Right lung (tissue), 2 donors: ENCODE measurements at regions not wholly inside any gene's neighbourhood (a gene's known extent, or its start where the extent isn't known, plus 50 kb on each side); places are given as distances from the start of the nearest gene placed in this dataset.

Experiments
- DNase-seq, 2 donors: peaks; one replicate each; pipeline ENCODE4 v3.0.0-alpha.2; 2013

DNA sequence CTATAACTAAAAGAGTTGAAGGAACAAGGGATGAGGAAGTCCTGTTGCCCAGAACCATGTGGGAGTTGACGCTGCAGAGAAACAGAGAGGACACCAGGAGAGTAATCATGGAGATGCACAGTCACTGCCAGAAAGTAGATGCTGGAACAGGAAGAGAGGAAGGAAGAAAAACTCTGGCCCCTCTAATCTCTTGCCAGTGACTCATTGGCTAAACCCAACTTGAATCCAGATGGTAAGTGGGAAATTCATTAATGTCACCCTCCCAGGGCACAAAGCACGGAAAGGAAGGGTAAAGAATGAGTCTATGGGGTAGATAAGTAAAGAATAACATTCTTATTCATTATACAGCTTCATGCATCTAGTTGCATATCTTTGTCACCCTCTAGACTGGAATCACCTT is 631.9 kb downstream of the PRELID2 start:
- no peak for DNase-seq

DNA sequence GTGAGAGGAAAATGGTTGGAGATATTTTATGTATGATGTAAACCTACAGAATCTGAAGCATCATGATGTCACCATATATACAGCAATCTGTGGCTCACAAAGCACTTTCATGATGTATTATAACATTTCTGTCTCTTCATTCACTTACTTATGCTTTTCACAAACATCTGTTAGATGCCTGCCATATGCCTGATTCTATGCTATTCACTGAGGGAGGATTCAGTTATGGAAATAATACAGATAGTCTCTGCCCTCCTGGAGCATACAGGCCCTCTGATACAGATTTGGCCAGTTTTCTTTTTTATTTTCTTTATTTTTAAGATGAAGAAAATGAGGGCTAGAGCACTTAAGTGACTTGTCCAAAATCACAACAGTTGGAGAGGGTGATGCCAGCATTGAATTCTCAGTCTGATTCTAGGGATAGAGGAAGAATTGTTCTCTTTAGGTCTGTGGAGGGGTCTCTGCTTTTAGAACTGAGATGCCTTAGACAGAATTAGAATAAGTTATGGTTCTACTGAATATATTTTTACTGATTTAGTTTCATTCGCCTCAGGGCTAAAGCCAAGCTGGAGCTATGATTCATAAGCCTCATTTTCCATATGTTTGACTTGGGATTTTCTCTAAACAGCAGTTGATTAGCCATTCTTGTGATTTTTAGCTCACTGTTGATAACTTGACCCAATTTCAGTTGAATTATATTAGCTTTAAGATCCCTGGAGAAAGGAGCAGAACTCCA is 636.4 kb downstream of the PRELID2 start:
- DNase-seq, result no peak

DNA sequence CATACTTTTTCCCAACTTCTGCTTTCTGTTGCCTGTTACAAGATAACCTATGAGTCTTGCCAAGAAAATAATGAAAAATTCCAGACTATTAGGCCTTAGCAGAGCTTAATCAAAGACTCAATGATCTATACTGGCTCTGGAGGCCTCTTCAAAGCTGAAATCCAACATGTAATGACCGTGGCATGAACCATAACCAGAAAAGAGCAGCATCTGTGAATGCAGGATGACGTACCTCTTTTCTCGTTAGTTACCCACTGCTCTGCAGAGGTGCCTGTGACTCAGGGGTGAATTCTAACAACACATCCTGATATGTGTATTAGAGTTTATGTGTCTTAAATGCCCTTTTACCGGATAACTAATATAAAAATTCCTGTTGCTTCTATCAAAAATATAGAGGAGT is 645.4 kb downstream of the PRELID2 start:
- DNase-seq, result no peak

- no peak for DNase-seq
Observed at GRCh38 chr5:145180371-145180770, 654.8 kb downstream of the PRELID2 start.

DNA sequence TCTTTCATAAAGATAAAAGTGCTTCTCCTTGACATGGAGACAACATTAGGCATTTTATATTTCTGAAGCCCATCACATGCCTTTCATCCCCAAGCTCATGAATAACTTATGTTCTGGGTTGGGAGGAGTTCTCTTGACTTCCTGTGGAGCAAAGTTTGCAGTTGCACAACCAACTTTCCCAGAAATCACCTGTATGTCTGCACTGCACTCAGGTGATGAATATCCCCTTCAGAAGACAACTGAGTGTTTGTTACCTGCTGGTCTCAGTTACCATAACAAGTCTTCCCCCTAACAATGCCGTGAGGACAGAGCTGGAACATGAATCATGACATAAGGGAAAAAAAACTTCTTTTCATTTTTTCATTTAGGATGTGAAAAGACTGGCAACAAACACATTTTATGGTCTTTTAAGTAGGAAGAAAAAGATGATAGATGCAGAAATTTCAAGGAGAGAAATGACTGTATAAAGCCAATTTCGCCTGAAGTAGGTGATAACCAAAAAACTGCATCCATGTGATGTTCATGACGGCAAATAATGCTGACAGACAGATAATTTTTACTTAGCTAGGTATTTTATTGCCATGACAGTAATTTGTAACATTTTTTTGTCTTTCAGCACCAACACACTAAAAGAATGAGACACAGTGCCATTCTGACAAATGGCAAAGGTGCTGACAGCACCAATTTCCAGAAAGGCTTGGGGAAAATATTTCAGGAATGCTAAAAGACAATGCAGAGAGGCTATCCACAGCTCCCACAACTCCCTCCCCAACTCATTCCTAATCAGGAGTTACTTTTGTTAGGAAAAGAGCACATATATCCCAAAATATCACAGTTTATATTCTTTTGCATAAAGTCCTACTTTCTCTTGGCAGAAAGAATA is 656.3 kb downstream of the PRELID2 start:
- no peak for DNase-seq

DNA sequence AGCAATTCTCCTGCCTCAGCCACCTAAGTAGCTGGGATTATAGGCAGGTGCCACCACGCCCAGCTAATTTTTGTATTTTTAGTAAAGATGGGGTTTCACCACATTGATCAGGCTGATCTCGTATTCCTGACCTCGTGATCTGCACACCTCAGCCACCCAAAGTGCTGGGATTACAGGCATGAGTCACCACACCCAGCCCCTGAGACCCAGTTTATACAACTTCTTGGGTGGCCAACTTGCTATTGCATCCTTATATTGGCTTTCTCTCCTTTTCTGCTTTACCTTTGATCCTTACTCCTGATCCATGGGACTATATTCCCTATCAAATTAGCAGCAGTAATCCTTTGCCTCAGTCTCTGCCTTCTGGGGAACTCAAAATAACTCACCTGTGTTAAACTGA is 659.1 kb downstream of the PRELID2 start:
- no peak for DNase-seq

DNA sequence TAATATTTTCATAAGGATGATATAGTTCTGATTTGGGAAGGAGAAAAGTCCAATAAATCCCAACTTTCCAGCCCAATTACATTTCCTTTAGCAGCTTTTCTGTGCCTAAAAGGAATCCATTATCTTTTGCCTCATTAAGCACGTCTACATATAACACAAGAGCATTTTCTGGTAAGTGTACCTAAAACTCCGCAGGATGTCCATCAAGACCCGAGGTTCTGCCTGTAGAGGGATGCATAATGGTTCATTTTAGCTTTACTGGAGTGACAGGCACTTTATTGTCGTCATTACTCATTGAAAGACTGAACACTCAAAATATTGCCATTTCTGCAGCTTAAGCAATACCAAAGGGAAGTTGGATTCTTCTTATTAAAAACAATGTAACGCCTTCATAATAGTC is 669.0 kb downstream of the PRELID2 start:
- no peak for DNase-seq

GRCh38 chr5:145163876-145164275 is 671.3 kb downstream of the PRELID2 start:
- no peak for DNase-seq

DNA sequence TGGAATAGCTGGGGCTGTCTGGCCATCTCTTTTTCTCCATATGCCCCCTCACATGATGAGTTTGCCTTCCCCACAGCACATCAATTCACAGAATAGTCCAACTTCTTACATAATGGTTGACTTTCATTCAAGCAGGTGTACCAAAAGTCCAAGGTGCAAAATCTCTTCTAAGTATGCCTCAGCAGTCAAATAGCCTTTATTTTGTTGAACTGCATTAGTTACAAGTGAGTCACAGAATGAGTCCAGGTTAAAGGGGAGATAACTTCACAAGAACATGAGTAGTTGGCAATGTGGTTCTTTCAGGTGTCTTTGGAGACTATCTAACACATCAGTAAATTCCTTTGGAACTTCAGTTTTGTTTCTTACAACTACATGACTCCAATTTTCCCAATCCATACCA is 672.5 kb downstream of the PRELID2 start:
- DNase-seq, result no peak

DNA sequence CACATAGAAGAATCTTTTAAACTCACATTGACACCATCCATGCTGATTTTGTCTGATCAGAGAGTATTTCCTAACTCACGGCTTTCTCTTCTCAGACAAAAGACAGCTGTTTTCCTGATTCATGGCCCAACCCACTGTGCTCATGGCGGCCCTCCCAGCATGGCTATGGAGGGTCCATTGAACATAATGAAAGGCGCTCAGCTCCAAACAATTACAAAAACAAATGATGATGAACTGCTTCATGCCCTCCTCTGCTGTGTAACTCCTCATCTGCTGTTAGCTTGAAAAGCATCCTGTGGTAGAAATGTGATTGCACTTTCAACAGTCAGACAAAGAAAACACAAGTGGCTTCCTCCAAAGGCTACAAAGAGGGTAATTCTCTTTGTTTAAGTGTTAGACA is 673.8 kb downstream of the PRELID2 start:
- DNase-seq, result peak; percentile 15 to 23

- no peak for DNase-seq
Observed at GRCh38 chr5:145160679-145161078, 674.5 kb downstream of the PRELID2 start.

DNA sequence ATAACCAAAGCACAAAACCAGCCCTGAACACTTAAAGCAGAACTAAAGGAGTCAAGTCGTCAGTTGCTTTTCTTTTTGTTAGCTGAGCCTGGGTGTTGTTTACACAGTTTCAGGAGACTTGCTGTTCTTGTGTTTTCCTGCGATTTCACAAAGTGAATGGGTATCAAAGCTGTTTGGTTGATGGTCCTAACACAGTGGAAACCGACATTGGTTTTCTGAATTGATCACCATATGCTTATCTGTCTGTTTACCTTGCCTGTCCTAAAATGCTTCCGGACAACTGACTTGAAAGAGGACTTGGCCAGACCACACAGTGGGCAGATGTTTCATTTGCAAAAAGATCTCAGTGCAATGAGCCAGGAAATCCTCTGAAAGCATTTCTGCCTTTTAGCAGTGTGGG is 676.4 kb downstream of the PRELID2 start:
- DNase-seq, result peak; percentile 33 to 35

- no peak for DNase-seq
Observed at GRCh38 chr5:145157841-145158240, 677.3 kb downstream of the PRELID2 start.

DNA sequence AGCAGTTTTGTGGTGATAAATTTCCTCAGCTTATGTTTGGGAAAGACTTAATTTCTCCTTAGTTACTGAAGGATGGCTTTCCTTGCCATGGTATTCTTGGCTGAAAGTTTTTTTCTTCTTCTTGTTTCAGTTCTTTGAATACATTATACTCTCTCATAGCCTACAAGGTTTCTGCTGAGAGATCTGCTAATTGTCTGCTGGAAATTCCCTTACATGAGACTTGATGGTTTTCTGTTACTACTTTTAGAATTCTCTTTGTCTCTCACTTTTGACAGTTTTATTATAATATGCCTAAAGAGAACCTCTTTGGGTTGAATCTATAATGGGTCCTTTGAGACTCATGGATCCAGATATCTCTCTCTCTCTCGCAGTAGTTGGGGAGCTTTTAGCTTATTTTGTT is 693.6 kb downstream of the PRELID2 start:
- no peak for DNase-seq

- DNase-seq, result no peak
Observed at GRCh38 chr5:145130996-145131395, 704.1 kb downstream of the PRELID2 start.

GRCh38 chr5:145129797-145130196 is 705.3 kb downstream of the PRELID2 start:
- DNase-seq, result no peak

DNA sequence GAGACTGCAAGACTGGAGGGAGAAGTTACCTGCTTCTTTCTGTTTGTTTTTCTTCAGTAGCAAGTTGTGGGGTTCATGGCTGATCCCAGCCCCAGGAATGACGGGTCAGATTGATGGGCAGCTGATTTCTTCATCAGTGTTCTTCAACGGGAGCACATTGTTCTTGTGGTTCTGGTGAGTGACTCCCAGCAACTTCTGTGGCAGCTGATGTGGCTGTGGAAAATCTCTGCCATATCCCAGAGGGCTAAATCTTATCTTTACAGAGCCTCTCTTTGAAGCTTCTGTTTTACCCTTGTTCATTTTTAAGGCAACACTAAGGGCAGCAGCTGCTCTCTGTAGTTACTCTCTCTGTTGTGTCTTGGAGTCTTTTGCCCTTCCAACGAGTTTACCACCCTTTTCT is 710.3 kb downstream of the PRELID2 start:
- no peak for DNase-seq

- no peak for DNase-seq
Observed at GRCh38 chr5:145118611-145119010, 716.5 kb downstream of the PRELID2 start.

GRCh38 chr5:145118127-145118526 is 717.0 kb downstream of the PRELID2 start:
- DNase-seq, result no peak

- no peak for DNase-seq
Observed at GRCh38 chr5:145117285-145117684, 717.9 kb downstream of the PRELID2 start.

DNA sequence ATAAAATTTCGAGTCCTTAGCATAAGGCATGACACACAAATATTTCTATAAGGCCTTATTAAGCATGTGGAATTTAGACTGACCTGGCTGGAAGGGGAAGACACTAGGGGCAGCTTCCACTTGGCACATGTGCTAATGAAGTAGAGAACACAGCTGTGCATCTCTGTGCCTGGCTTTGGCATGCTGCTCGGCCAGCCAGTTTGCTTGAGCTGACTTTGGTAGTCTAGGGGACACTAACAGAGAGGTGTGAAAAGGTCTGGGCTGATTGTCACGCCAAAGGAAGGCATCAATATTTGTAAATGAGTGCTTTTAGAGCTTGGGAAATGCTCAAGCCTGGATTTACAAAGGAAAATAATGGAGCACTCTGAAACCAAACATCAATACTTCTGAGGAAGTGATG is 723.7 kb downstream of the PRELID2 start:
- no peak for DNase-seq

DNA sequence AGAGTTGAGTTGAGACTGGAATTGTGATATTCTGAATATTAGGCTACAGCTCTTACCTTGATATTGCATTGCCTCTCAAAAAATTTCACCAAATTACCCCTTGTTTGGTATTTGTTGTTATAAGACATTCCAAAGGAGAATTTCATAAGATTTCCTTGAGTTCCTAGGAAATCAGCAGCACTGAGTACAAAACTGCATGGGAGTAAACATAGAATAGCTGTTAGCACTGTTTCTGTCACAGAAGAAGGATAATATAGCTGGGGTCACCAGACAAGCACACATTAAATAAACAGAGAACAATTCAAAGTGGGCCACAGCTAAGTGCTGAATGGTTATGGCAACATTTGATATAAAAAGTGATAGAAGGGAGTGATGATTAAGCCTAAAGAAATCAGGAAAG is 724.3 kb downstream of the PRELID2 start:
- no peak for DNase-seq

DNA sequence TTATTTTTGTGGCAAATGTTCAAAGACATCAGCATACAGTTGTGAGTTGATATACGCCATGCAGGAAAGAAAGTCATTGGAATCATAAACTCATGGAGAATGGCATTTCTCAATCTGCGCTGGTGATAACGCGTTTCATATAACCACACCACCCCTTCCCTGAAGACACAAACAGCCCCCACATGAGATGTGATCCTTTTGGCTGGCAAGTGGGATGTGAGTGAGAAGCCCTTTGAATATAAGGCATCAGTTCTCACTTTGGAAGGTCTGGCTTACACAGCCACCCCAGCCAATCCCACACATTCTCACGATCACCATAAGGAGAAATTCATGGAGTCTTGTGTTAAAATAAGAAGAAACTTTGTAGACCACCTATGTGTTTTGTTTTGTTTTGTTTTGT is 725.0 kb downstream of the PRELID2 start:
- peak in 1 of 2 donors; percentile 7 for DNase-seq
